ENCODE measurements at regions not wholly inside any gene's neighbourhood (a gene's known extent, or its start where the extent isn't known, plus 50 kb on each side); places are given as distances from the start of the nearest gene placed in this dataset.

DNA sequence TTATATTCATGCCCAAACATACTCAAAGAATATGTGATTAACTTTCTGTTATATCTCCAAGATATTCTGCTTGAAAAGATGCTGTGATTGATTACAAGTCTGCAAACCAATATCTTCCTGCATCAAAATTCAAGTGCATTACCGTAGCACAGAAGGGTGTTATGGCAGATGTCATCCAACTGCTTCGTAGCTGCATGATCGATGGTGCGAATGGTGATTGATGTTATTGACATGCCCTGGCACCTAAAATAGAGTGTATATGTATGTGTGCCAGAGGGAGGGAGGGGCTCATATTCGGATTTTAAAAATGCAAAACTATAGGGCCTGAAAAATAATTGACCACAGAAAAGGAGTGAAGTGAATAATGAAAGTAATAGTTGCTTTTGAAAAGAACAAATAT is 882.1 kb upstream of the NUDT12 start:
- TF ChIP-seq, protein P1, sequence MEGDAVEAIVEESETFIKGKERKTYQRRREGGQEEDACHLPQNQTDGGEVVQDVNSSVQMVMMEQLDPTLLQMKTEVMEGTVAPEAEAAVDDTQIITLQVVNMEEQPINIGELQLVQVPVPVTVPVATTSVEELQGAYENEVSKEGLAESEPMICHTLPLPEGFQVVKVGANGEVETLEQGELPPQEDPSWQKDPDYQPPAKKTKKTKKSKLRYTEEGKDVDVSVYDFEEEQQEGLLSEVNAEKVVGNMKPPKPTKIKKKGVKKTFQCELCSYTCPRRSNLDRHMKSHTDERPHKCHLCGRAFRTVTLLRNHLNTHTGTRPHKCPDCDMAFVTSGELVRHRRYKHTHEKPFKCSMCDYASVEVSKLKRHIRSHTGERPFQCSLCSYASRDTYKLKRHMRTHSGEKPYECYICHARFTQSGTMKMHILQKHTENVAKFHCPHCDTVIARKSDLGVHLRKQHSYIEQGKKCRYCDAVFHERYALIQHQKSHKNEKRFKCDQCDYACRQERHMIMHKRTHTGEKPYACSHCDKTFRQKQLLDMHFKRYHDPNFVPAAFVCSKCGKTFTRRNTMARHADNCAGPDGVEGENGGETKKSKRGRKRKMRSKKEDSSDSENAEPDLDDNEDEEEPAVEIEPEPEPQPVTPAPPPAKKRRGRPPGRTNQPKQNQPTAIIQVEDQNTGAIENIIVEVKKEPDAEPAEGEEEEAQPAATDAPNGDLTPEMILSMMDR (IDR thresholded peaks at IDR 0.05), result no peak
- Histone ChIP-seq H3K4me3 (no peak overlapping the region), H3K27ac (no peak overlapping the region)
- DNase-seq (ENCODE audit: low spot score), result no peak

DNA sequence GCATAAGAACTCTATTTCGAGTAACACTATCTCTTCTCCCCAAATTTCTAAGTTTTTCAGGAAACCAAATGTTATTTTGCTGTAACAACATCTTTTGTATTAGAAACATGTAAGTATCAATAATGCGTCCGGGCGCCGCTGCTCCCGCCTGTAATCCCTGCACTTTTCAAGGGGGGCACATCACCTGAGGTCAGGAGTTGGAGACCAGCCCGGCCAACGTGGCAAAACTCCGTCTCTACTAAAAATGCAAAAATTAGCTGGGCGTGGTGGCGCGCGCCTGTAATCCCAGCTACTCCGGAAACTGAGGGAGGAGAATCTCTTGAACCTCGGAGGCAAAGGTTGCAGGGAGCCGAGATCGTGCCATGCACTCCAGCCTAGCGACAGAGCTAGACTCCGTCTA is 881.1 kb upstream of the NUDT12 start:
- Histone ChIP-seq H3K27ac (no peak overlapping the region), H3K4me3 (no peak overlapping the region)
- TF ChIP-seq, protein P1 (IDR thresholded peaks at IDR 0.05), result no peak
- DNase-seq (ENCODE audit: low spot score), result no peak

DNA sequence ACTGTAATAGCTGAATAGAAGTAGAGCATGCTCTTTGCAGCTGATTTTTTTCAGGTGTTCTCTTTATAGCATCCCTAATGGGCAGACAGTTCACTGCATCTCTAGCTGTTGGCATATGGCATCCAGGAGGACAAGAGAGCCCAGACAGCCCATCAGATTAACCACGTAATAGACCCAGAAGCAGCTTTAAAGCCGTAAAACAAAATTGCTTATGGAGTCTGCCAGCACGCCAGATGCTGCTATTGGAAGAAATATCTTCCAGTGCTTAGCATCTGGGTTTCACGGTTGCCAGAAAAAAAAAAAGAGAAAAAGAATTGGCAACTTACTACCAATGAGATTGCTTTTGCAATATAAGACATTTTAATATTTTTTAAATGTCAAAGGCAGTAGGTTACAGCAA is 869.4 kb upstream of the NUDT12 start:
- TF ChIP-seq, protein P1 (IDR thresholded peaks at IDR 0.05), result no peak
- Histone ChIP-seq H3K27ac (no peak overlapping the region), H3K4me3 (no peak overlapping the region)
- no peak for DNase-seq (ENCODE audit: low spot score)

DNA sequence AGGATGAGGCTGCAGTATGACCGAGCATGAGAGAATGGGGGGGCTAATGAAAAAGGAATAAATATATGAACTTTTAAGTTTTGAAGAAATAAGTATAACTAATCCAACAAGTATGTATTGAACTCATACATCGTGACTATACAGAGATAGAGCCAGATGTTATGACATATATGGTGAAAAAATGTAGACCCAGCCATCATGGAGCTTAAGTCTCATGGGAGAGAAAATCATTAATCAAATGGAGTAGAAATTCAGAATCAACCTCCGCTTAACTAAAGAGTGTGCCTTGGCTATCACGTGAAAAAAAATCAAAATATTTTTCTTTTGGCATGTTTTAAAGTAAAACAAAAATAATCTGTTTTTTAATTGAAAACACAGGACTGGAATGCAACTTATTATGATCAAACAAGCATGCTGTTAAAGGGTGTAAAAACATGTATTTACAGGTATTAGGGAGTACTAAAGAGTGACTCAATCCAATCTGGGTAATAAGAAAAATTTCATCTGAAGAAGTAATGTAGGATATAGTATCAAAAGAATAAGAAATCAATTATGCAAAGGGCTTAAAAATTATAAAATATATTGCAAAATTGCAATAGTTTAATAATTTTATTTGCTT is 868.5 kb upstream of the NUDT12 start:
- no peak for DNase-seq (ENCODE audit: low spot score)
- TF ChIP-seq, protein P1 (IDR thresholded peaks at IDR 0.05), result no peak
- Histone ChIP-seq H3K4me3 (no peak overlapping the region), H3K27ac (no peak overlapping the region)

DNA sequence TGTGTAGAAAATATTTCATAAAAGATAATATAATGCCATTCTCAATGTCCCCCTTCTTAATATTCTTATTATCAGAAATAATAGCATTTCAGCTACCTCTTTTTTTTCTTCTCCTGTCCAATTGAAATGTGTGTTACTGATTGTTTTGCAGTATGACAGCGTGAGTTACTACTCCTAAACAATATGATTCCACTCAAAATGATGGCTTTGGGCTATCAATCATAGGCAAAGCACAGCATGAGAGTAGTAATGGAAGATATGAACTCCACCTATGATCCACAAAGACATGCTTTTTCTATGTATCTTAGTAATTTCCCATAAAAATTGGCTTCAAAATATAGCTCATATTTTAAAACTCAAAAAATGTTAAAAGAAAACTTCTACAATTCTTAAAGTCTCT is 867.3 kb upstream of the NUDT12 start:
- TF ChIP-seq, protein P1 (IDR thresholded peaks at IDR 0.05), result no peak
- Histone ChIP-seq H3K27ac (no peak overlapping the region), H3K4me3 (no peak overlapping the region)
- DNase-seq (ENCODE audit: low spot score), result no peak

DNA sequence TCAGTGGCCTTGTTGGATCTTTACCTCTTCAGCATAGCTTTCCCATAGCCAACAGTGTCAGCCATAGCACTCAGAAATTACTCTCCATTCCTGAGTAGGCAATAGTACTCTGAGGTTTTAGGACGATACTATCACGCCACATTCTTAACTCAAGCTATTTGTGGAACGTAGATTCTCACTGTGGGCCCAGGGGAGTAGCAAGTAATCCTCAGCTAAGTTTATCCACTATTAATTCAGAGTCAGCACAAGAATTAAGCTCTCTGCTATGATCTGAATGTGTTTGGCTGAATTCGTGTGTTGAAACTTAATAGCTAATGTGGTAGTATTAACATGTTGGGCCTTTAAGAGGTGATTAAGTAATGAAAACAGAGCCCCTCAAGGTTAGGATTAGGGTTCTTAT is 858.8 kb upstream of the NUDT12 start:
- H3K4me3 ChIP-seq, result no peak overlapping the region
- H3K27ac ChIP-seq, result no peak overlapping the region
- no peak for DNase-seq (ENCODE audit: low spot score)

DNA sequence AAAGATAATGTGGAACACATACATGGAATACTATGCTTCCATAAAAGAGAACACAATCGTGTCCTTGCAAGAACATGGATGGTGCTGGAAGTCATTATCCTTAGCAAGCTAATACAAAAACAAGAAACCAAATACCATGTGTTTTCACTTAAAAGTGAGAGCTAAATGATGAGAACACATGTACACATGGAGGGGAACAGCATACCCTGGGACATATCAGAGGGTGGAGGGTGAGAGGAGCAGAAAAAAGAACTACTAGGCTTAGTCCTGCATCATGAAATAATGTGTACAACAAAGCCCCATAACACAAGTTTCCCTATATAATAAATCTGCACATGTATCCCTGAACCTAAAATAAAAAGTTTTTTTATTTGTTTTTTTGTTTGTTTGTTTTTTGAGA is 855.5 kb upstream of the NUDT12 start:
- H3K4me3 ChIP-seq, result no peak overlapping the region
- TF ChIP-seq, protein P1 (IDR thresholded peaks at IDR 0.05), result no peak
- H3K27ac ChIP-seq, result no peak overlapping the region
- no peak for DNase-seq (ENCODE audit: low spot score)

More for the DNA sequence above, 858.8 kb upstream of the NUDT12 start:
- TF ChIP-seq, protein P1 (IDR thresholded peaks at IDR 0.05), result no peak
